ENCODE measurements at regions not wholly inside any gene's neighbourhood (a gene's known extent, or its start where the extent isn't known, plus 50 kb on each side); places are given as distances from the start of the nearest gene placed in this dataset.

GRCh38 chr9:12916042-12916441 lies 141.2 kb downstream of the LURAP1L start:
- H3K9me3 Mint-ChIP-seq = peaks cover 9 to 19% of the 10 kb centered on the region in 2 donors
- no peaks in the 10 kb centered on the region for H3K4me1 Mint-ChIP-seq
- no peak for DNase-seq
- ATAC-seq = no peak
- H3K4me3 Mint-ChIP-seq = no peak overlapping the region
- no peaks in the 10 kb centered on the region for H3K27me3 Mint-ChIP-seq
- H3K27ac Mint-ChIP-seq = no peak overlapping the region

GRCh38 chr9:12920437-12920836 lies 145.6 kb downstream of the LURAP1L start:
- Mint-ChIP-seq H3K27me3 (no peaks in the 10 kb centered on the region), H3K27ac (no peak overlapping the region), H3K9me3 (peaks cover 11 to 12% of the 10 kb centered on the region in 2 donors), H3K4me1 (no peaks in the 10 kb centered on the region), H3K4me3 (no peak overlapping the region)
- no peak for ATAC-seq
- DNase-seq = no peak

- ATAC-seq = no peak
- Mint-ChIP-seq H3K27me3 (no peaks in the 10 kb centered on the region), H3K4me1 (no peaks in the 10 kb centered on the region), H3K27ac (no peak overlapping the region), H3K4me3 (no peak overlapping the region), H3K9me3 (peaks cover 10 to 12% of the 10 kb centered on the region in 2 donors)
- DNase-seq = no peak
These were observed 146.8 kb downstream of the LURAP1L start for GRCh38 chr9:12921621-12922020.

DNA sequence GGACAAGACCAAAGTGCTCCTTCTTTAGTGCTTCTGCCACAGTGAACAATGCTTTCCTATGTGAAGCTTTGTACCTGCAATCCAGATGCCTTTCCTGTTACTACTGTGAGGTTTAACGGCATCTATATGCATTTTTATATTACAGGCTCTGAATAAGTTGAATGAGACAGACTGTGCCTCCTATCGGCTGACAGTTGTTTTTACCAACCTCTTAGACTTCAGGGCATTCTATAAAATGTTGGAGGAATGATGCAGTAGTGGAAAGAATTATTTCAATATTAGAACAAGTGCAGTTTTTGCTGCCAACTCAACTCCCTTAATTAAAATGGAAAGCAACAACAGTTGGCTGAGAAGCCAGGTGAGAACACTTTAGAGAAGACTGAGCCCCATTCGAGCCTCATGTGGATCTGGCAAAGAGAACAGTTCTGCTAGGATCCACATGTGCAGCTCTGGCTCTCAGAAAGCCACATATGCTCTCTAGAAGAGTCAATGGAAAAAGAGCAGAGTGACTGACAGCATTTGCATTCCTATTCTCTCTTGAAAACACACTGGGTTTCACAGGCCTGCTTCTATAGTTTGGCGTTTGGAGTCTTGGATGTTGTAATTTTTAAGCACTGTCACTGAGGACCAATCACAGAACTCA lies 147.5 kb downstream of the LURAP1L start:
- Mint-ChIP-seq H3K27me3 (no peaks in the 10 kb centered on the region), H3K4me1 (no peaks in the 10 kb centered on the region), H3K9me3 (peaks cover 12 to 14% of the 10 kb centered on the region in 2 donors), H3K4me3 (no peak overlapping the region), H3K27ac (no peak overlapping the region)
- DNase-seq (no peak), ATAC-seq (no peak)

GRCh38 chr9:12923468-12924009 lies 148.7 kb downstream of the LURAP1L start:
- Mint-ChIP-seq H3K27me3 (no peaks in the 10 kb centered on the region), H3K4me3 (no peak overlapping the region), H3K9me3 (peaks cover 12 to 14% of the 10 kb centered on the region in 2 donors), H3K27ac (peak overlapping the region in 1 of 2 donors; percentile 64), H3K4me1 (no peaks in the 10 kb centered on the region)
- ATAC-seq = no peak
- no peak for DNase-seq

- DNase-seq = no peak
- Mint-ChIP-seq H3K27me3 (no peaks in the 10 kb centered on the region), H3K4me1 (no peaks in the 10 kb centered on the region), H3K9me3 (peaks cover 0 to 4% of the 10 kb centered on the region in 2 donors), H3K27ac (no peak overlapping the region), H3K4me3 (no peak overlapping the region)
- no peak for ATAC-seq
These were observed 156.1 kb downstream of the LURAP1L start for GRCh38 chr9:12930906-12931305.

- DNase-seq = no peak
- no peaks in the 10 kb centered on the region for H3K4me1 Mint-ChIP-seq
- no peak overlapping the region for H3K27ac Mint-ChIP-seq
- no peaks in the 10 kb centered on the region for H3K27me3 Mint-ChIP-seq
- ATAC-seq = no peak
- no peaks in the 10 kb centered on the region for H3K9me3 Mint-ChIP-seq
- H3K4me3 Mint-ChIP-seq = no peak overlapping the region
These were observed 159.1 kb downstream of the LURAP1L start for GRCh38 chr9:12933957-12934356.

- ATAC-seq (no peak), DNase-seq (no peak)
These were observed 159.9 kb downstream of the LURAP1L start for GRCh38 chr9:12934545-12935272.

DNA sequence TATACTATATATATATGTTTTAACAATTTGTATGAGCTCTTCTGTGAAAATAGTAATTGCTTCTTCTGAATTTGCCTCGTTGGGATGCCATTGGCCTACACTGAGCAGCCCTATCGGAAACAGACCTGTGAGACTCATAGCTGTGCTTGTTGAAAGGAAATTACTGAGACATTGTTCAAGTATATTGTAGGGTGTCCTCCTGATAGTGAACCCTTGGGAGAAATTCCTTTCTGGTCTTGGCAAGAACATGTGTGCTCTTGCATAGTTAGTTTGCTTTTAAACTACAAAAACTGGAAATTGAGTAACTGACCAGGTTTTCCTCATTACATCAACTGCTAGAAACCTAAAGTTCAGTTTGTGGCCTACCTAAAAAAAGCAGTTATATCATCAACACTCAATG lies 160.9 kb downstream of the LURAP1L start:
- Mint-ChIP-seq H3K9me3 (no peaks in the 10 kb centered on the region), H3K27me3 (no peaks in the 10 kb centered on the region), H3K4me1 (no peaks in the 10 kb centered on the region), H3K4me3 (no peak overlapping the region), H3K27ac (no peak overlapping the region)
- ATAC-seq = no peak
- no peak for DNase-seq

More at GRCh38 chr9:12934545-12935272, 159.9 kb downstream of the LURAP1L start:
- H3K9me3 Mint-ChIP-seq = no peaks in the 10 kb centered on the region
- no peaks in the 10 kb centered on the region for H3K27me3 Mint-ChIP-seq
- H3K4me3 Mint-ChIP-seq = no peak overlapping the region
- H3K4me1 Mint-ChIP-seq = no peaks in the 10 kb centered on the region
- H3K27ac Mint-ChIP-seq = no peak overlapping the region

DNA sequence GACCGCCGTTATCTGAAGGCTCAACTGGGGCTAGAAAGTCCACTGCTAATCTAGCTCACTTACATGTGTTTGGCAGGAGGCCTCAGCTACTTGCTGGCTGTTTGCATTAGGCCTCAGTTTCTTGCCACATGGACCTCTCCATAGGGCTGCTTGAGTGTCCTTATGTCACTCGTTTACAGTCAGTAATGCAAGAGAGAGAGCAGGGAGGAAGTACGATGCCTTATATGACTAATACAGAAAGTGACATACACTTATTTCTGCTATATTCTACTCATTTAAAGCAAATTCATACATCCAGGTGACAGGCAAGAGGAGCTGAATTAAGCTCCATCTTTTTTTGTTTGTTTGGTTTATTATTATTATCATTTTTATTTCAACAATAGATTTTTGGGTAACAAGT lies 179.6 kb downstream of the LURAP1L start:
- H3K9me3 Mint-ChIP-seq = peaks cover 25 to 58% of the 10 kb centered on the region in 2 donors
- H3K27ac Mint-ChIP-seq = no peak overlapping the region
- H3K4me3 Mint-ChIP-seq = no peak overlapping the region
- no peaks in the 10 kb centered on the region for H3K4me1 Mint-ChIP-seq
- DNase-seq (no peak), ATAC-seq (no peak)
- H3K27me3 Mint-ChIP-seq = no peaks in the 10 kb centered on the region

DNA sequence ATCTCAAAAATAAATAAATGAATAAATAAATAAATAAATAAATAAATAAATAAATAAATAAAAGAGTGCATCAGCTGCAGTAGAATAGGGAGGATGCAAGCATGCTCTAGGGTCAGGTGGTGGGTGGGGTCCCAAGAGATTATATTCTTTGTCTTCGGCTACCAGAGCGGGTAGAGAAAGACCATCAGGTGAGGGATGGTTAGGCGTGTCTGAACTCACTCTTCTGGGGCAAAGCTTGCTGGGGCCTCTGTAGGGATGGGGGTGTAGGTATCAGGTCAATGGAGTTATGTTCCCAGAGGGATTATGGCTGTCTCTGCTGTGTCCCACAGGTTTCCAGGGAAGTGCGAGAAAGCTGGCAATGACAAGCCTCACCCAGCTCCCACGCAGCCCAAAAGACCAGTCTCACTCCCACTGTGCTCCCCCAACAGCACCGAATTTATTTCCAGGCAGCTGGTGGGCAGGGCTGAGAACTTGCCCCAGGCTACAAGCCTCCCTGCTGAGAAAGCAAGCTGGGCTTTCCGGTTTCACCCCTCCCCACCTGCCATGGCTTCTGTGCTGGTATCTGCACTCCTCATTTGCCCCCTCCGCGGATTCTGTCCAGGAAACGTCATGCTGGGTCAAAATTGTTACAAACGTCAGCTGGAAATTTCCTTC lies 180.8 kb downstream of the LURAP1L start:
- DNase-seq (no peak), ATAC-seq (no peak)
- Mint-ChIP-seq H3K27me3 (no peaks in the 10 kb centered on the region), H3K27ac (no peak overlapping the region), H3K4me1 (no peaks in the 10 kb centered on the region), H3K4me3 (no peak overlapping the region), H3K9me3 (peaks cover 25 to 50% of the 10 kb centered on the region in 2 donors)

DNA sequence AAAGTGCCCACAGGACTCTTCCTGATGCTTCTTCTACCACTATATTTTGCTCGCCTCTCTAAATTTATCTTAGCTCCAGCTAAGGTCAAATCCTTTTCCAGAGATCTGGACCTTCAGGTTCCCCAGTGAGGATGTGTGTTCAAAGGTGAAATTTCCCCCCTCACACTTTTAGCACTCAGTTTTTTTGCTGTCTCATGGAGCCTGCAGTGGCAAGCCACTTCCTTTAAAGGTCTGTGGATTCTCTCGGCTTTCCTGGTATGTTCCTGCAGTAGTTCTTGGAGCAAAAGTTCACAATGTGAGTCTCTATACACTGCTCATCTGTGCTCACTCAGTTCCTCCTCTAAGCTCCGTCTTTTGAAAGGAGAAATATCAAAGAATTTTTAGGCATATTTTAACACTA lies 181.4 kb downstream of the LURAP1L start:
- Mint-ChIP-seq H3K4me1 (no peaks in the 10 kb centered on the region), H3K27ac (no peak overlapping the region), H3K4me3 (no peak overlapping the region), H3K27me3 (no peaks in the 10 kb centered on the region), H3K9me3 (peaks cover 20 to 43% of the 10 kb centered on the region in 2 donors)
- no peak for DNase-seq
- no peak for ATAC-seq

GRCh38 chr9:12956805-12957204 lies 182.0 kb downstream of the LURAP1L start:
- no peaks in the 10 kb centered on the region for H3K27me3 Mint-ChIP-seq
- H3K27ac Mint-ChIP-seq = no peak overlapping the region
- H3K4me1 Mint-ChIP-seq = no peaks in the 10 kb centered on the region
- ATAC-seq (no peak), DNase-seq (no peak)
- peaks cover 20 to 38% of the 10 kb centered on the region in 2 donors for H3K9me3 Mint-ChIP-seq
- H3K4me3 Mint-ChIP-seq = no peak overlapping the region

DNA sequence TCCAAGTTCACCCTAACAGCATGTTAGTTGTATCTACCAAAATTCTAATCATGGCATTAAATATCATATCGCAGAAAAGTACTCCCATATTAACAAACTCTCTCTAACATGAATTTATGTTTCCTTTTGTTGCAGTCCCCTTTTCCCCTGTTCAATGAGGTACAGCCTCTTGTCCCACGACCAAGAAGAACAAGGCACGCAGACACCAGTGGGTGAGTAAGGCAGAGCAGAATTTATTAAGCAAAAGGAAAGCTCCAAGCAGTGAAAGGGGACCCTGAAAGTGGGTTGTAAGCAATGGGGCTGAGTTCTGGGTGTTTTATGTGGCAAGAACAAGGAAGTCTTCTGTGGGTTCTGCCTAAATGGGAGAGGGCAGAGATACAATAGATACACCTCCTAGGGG lies 183.5 kb downstream of the LURAP1L start:
- no peaks in the 10 kb centered on the region for H3K4me1 Mint-ChIP-seq
- peaks cover 16 to 29% of the 10 kb centered on the region in 2 donors for H3K9me3 Mint-ChIP-seq
- no peak for ATAC-seq
- H3K4me3 Mint-ChIP-seq = no peak overlapping the region
- no peak for DNase-seq
- no peak overlapping the region for H3K27ac Mint-ChIP-seq
- no peaks in the 10 kb centered on the region for H3K27me3 Mint-ChIP-seq

- no peak for ATAC-seq
- Mint-ChIP-seq H3K9me3 (peaks cover 14 to 29% of the 10 kb centered on the region in 2 donors), H3K27ac (no peak overlapping the region), H3K4me1 (no peaks in the 10 kb centered on the region), H3K27me3 (no peaks in the 10 kb centered on the region), H3K4me3 (no peak overlapping the region)
- DNase-seq = no peak
These were observed 183.9 kb downstream of the LURAP1L start for GRCh38 chr9:12958708-12959107.

DNA sequence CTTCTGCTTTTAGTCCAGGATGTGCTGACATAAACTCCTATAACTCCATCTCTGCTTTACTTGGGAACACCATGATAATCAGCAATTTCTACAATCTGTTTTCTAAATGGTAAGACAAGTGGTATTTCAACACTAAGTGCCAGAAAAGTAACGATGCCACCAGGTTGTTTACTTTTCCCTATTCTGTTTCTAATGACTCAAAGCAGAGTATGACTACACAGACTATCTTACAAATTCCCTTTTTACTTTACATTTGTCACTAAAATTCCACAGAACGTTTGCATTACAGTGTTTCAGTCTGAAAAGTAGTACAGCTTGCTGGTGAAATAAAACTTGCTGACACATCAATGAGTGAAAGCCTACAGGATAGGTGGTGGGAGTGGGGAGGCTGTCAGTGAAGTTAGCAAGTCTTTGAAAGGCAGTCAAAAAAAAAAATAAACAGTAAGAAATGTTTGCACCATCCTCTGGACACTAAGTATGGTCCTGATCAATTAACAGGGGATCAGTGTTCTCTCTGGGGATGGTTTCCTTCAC lies 186.5 kb downstream of the LURAP1L start:
- Mint-ChIP-seq H3K27ac (no peak overlapping the region), H3K4me1 (no peaks in the 10 kb centered on the region), H3K4me3 (no peak overlapping the region), H3K9me3 (peaks cover 14 to 23% of the 10 kb centered on the region in 2 donors), H3K27me3 (no peaks in the 10 kb centered on the region)
- DNase-seq (no peak), ATAC-seq (no peak)
